Tibial nerve (tissue), 3 donors: ENCODE measurements at regions not wholly inside any gene's neighbourhood (a gene's known extent, or its start where the extent isn't known, plus 50 kb on each side); places are given as distances from the start of the nearest gene placed in this dataset.

Source experiments
- CTCF ChIP-seq, 5 experiments: fragments of 200-600 bp in 3 of 5; fragments of 450-650 bp in 2 of 5; sonication (generic) in 3 of 5; IDR thresholded peaks; one replicate each; pipeline ENCODE4 v1.5.1; 2016 to 2019; ENCODE audit warnings: antibody characterized with exemption in 5 of 5, mild to moderate bottlenecking in 3 of 5, moderate library complexity in 2 of 5
- POLR2A ChIP-seq, 2 donors: fragments of 450-650 bp; IDR thresholded peaks; one replicate each; pipeline ENCODE4 v1.6.1; 2017; ENCODE audit warnings: antibody characterized with exemption in 2 of 2, mild to moderate bottlenecking in 2 of 2, moderate library complexity in 2 of 2

GRCh38 chr9:4430432-4431261 lies 59.6 kb upstream of the SLC1A1 start:
- TF ChIP-seq CTCF (IDR thresholded peaks at IDR 0.05) (no peak), POLR2A (IDR thresholded peaks at IDR 0.05) (no peak)
